ENCODE measurements at regions not wholly inside any gene's neighbourhood (a gene's known extent, or its start where the extent isn't known, plus 50 kb on each side); places are given as distances from the start of the nearest gene placed in this dataset.

GRCh38 chr5:135134691-135135381 lies 100.8 kb upstream of the PITX1 start:
- DNase-seq, result no peak

- no peak for DNase-seq
Measured at GRCh38 chr5:135133698-135134515, 99.9 kb upstream of the PITX1 start.

DNA sequence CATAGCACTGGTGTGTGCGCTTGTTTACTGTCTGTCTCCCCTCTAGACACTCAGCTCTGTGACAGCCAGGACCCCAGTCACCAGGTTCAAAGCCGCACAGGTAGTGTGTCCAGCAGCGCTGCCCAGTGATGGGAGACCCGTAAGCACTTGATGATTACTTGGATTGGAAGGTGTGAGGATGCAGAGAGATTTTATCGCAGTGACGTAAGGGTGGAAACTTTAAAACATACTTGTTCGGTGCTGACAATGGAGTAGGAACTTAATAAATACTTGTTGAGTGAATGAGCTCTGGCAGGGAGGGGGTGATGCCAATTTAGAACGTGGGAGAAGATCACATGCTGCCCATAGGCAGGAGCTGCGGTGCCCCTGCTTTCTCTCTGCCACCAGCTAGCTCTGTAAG lies 99.2 kb upstream of the PITX1 start:
- DNase-seq, result no peak

DNA sequence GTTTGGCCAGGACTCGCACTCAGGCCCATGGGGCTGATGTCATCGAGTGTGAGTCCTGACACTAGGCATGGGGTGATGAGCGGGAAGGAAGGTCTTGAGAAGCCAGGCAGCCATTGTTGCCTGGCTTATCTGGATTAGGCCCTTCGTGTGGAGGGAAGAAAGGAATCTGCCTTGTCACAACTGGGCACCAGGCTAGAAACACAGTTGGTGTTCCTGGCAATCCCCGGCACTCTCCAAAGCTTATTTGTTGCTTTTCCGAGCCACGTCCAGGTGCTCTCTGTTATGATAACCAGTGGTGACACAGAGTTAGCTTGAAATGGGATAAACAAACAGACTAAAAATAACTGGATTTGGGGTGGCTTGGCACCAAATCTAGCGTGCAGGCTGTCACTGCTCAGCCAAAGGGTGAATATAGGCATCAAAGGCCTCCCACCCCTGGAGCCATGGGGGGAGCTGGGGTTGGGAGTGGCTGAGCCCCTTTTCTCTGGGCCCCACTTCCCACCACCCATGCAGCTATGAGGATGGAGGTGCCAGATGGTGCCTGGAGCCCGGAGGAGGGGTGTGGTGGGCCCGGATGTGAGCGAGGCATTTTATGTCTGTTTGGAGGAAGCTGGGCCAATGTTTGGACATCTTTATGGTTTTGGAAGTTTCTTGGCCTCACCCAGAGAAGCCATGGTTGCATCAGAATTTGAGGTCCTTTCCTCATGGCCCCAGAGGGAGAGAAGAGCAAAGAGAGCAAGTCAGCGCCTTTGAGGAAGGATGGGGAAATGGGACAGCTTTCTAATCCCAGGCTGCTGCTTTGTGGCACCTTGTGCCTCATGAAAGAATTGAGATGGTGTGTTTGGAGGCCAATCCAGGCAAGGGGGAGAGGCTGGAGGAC lies 98.0 kb upstream of the PITX1 start:
- no peak for DNase-seq

DNA sequence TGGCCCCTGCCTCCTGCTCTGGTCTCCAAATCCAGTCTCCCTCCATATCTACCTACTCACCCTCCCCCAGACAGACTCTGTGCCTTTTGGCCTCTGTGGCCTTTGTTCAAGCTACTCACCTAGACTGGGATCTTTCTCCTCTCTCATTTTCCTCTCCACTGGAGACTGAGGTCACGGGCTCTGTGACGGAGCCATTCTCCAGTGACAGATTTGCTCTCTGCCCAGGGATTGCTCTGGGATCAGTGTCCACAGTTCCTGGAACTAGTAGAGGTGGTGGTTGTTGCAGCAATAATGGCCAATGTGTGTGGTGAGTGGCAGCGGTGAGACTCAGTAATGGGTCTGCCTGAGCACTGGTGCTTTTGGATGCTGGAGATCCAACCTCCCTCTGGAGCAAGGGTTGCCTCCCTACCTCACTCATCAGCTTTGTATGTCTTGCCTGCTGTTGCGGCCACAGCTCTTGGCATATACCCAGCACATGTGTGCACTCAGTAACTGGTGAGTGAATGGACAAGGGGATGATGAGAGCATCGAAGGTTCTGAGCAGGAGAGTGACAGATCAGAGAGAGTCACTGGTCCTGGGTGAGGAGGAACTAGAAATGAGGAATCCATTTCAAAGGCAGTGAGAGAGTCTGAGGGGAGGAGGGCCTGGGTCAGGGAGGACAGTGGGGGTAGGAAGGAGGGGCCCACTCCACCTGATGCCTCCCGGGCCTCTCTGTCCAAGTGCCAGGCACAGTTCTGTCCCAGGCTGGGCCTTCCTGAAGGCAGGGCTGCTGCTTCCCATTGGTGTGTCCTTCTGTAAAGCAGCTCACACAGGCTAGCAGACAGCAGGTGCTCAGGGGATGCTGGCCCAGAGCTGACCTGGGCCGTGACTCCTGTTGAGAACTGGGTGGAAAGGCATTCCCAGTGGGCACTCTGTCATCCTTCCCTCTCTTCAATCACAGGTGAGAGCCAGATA lies 96.5 kb upstream of the PITX1 start:
- no peak for DNase-seq

- no peak for DNase-seq
Measured at GRCh38 chr5:135129307-135129706, 95.3 kb upstream of the PITX1 start.

GRCh38 chr5:135128361-135128760 lies 94.3 kb upstream of the PITX1 start:
- no peak for DNase-seq

- no peak for DNase-seq
Measured at GRCh38 chr5:135127439-135128240, 93.6 kb upstream of the PITX1 start.

DNA sequence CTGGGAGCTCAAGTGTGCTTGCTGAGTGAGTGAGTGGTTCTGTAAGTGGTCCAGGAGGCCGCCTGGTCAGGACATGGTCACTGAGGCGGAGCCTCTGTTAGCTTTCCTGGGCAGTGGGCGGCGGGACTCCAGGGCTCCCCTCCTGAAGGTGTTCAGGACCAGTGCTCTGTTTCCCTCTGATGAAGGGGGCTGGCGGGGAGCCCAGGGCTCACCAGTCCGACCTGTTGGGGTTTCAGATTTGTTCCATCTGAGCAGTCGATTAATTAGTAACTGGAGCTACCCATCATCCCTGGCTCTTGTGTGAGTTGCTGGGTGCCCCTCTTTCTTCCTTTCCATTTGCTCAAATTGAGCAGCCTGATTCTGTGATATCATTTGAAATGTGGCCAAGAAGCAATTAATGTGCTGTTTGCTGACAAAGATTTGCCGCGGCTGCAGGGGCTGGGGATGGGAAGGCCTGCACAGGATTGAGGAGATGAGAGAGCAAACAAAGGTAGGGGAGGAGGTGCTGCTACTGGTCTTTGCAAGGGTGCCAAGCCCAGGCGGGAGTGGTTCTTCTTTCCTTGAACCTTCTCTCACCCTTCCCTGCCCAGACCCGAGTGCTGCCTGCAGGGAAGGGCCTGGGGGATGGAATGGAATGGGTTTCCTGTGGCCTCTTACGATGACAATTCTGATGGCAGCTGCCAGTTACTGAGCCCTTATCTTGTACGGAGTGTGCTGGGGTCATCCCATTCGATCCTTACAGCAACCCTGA lies 92.8 kb upstream of the PITX1 start:
- DNase-seq, result no peak

DNA sequence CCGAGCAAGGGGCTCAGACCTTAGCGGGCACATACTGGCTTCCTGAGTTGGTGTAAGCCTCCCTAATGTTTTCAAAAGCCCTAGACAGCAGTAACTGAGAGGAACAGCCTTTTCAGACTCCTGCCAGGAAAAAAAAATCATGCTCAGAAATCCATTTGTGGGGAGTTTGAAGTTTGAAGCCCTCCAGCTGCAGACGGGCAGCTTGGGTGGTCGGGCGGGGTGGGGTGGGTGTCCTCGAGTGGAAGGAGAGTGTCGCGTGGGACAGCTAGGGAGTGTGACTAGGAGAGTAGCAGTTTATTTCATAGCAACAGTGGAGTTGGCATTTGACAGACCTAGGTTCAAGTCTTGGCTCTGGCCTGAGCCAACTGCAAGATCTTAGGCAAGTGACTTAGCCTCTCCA lies 90.7 kb upstream of the PITX1 start:
- DNase-seq, result no peak

DNA sequence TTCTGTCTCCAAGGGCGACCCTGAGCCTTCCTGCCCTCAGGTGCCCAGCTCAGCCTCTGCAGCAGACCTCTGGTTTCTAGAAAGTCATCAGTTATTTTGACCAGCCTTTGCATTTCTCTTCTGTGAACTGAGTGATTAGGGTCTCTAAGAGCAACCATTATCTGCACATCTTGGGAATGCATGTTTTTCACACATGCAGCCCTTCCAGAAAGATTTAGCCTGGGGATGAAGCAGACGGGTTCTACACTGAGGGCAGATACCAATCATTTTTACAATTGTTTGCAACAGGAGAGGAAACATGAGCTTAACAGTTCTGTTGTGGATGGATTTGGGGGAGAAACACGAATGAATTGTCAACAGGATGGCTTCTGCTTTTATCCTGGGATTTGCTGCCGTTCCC lies 90.1 kb upstream of the PITX1 start:
- no peak for DNase-seq

DNA sequence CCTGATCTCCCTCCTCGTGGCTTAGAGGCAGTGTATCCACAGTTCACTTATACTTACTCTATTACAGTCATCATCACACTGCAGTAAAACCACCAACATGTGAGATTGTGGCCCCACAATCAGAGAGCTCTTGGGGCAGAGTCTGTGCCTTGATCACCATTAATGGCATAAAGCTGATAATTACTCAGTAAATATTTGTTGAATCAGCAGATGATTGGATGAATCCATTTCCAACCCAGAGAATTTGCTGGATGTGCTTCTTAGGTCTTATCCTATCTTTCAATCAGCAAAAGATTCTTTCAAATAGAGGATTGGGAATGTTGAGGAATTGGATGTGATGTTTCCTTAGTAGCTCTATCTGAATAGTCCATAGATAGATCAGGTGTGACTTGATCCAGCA lies 88.8 kb upstream of the PITX1 start:
- no peak for DNase-seq

- DNase-seq, result no peak
Measured at GRCh38 chr5:135120951-135121350, 86.9 kb upstream of the PITX1 start.

GRCh38 chr5:135119481-135119880 lies 85.5 kb upstream of the PITX1 start:
- DNase-seq, result no peak

DNA sequence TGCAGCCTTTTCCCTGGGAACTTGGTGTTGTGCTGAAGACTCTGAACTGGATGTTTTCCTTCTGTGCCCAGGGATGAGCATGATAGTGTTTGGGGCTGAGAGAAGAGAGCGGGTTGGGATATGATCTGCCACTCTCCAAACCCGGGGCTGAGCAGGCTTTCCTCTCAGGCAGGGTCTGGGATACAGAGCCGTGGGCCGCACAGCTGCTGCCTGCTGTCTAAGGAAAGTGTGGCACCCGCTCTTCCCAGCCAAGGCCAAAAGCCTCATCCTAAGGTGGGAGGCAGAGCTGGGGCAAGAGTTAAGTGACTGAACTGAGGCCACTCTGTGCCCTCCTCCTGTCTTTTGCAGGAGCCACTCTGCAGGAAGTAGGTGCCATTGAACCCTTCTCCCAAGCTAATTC lies 83.6 kb upstream of the PITX1 start:
- no peak for DNase-seq

DNA sequence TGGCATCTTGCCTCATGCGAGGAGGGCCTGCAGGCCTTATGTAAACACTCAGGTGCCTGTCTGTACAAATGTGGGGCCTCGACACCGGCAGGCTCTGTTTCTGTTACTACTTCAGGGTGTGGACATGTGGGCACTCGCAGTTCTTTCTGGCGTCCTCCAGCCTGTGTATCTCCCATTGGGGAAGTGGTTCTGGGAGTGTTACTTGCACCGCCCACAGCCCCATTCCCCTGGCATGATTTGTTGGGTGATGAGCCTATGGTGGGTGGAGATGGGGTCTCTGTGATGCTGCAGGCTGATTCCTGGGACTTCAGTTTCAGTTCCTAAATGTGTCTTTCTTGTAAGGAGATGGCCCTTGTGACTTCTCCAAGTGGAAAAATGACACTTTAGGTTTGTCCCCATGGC lies 82.1 kb upstream of the PITX1 start:
- no peak for DNase-seq

DNA sequence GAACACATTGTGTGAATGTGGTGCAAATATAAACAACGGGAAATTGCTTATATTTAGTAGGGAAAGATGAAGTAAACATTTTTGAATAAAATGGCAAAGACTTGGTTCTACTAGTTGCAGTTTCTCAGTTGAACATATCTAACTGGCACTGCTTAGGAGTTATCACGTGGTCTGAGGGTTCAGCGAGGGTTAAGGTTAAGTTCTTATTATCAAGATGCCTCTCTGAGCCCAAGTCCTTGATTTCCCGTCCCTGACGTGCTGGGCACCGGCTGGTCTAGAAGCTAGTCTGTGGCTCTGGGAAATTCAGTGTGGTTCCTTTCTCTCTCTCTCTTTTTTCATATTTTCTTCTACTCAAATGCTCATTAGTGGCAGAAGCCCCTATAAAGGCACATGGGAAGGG lies 81.6 kb upstream of the PITX1 start:
- DNase-seq, result no peak

DNA sequence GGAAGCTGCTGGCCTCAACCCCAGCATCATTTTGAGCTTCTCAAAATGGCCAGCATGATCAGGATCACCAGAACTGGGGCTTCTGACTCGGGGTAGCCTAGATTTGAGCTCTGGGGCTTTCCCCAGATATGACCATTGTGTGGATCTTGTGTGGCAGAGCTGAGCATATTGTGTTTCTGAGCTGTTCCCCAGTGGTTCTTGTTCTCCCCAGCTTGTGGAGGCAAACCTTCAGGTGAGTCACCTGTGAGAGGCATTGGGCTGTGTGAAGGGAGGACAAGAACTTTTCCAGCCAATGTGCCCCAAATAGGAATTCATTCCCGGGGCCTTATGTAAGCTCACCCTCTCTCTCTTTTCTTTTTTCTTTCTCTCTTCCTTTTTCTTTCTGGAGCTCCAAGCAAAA lies 80.7 kb upstream of the PITX1 start:
- no peak for DNase-seq

GRCh38 chr5:135112008-135112725 lies 78.1 kb upstream of the PITX1 start:
- DNase-seq, result no peak

All from central memory CD4-positive, alpha-beta T cell (primary cell).